GM18951 (cell line): ENCODE measurements at regions not wholly inside any gene's neighbourhood (a gene's known extent, or its start where the extent isn't known, plus 50 kb on each side); places are given as distances from the start of the nearest gene placed in this dataset.
"Not testable (repeated sequence)": the region's sequence is repeated elsewhere in the genome, so short reads cannot be mapped to it uniquely, and the experiment has no call there.

Experiments
- POLR2A ChIP-seq: IDR thresholded peaks from 4 replicates; pipeline ENCODE4 v1.6.1; 2011; ENCODE audit warnings: mild to moderate bottlenecking; ENCODE audit not compliant: insufficient read length, insufficient read depth; ENCODE audit errors: extremely low read depth
- in situ Hi-C: fragments of 300-500 bp; cut with MboI; formaldehyde crosslinking; loops from one replicate; pipeline ENCODE4 v1.12.0; 2022; ENCODE audit warnings: low sequenced_read_pairs, mixed read lengths, inconsistent platforms; ENCODE audit not compliant: unreplicated experiment

GRCh38 chr2:145413261-145414030 is 893.5 kb upstream of the ZEB2 start:
- TF ChIP-seq POLR2A = no peak
- in situ Hi-C loops = no loop called here

GRCh38 chr2:145412155-145412554 is 892.2 kb upstream of the ZEB2 start:
- no peak for TF ChIP-seq POLR2A
- in situ Hi-C loops = no loop called here

GRCh38 chr2:145411493-145411892 is 891.6 kb upstream of the ZEB2 start:
- in situ Hi-C loops = no loop called here
- TF ChIP-seq POLR2A = no peak

- in situ Hi-C loops = no loop called here
- TF ChIP-seq POLR2A = no peak
These were observed 890.2 kb upstream of the ZEB2 start for GRCh38 chr2:145410086-145410485.

GRCh38 chr2:145408980-145409379 is 889.1 kb upstream of the ZEB2 start:
- no peak for TF ChIP-seq POLR2A
- in situ Hi-C loops = no loop called here

GRCh38 chr2:145404690-145405089 is 884.8 kb upstream of the ZEB2 start:
- TF ChIP-seq POLR2A = no peak
- in situ Hi-C loops = no loop called here

GRCh38 chr2:145402706-145403277 is 882.9 kb upstream of the ZEB2 start:
- in situ Hi-C loops = no loop called here

GRCh38 chr2:145399131-145399530 is 879.2 kb upstream of the ZEB2 start:
- in situ Hi-C loops = no loop called here
- TF ChIP-seq POLR2A = no peak

More at GRCh38 chr2:145402706-145403277, 882.9 kb upstream of the ZEB2 start:
- no peak for TF ChIP-seq POLR2A

GRCh38 chr2:145394181-145394580 is 874.3 kb upstream of the ZEB2 start:
- in situ Hi-C loops = no loop called here
- TF ChIP-seq POLR2A = no peak

GRCh38 chr2:145386973-145387372 is 867.1 kb upstream of the ZEB2 start:
- no peak for TF ChIP-seq POLR2A
- in situ Hi-C loops = no loop called here

GRCh38 chr2:145383961-145384360 is 864.0 kb upstream of the ZEB2 start:
- no peak for TF ChIP-seq POLR2A
- in situ Hi-C loops = no loop called here

- TF ChIP-seq POLR2A = no peak
These were observed 860.6 kb upstream of the ZEB2 start for GRCh38 chr2:145380436-145381017.

GRCh38 chr2:145379934-145380333 is 860.0 kb upstream of the ZEB2 start:
- in situ Hi-C loops = no loop called here
- TF ChIP-seq POLR2A = no peak

More at GRCh38 chr2:145380436-145381017, 860.6 kb upstream of the ZEB2 start:
- in situ Hi-C loops = no loop called here

- TF ChIP-seq POLR2A = no peak
These were observed 854.2 kb upstream of the ZEB2 start for GRCh38 chr2:145374165-145374564.

GRCh38 chr2:145367334-145367733 is 847.4 kb upstream of the ZEB2 start:
- in situ Hi-C loops = not testable (repeated sequence)

More at GRCh38 chr2:145374165-145374564, 854.2 kb upstream of the ZEB2 start:
- in situ Hi-C loops = no loop called here
